Gastroesophageal sphincter (tissue), 3 donors: ENCODE measurements at regions not wholly inside any gene's neighbourhood (a gene's known extent, or its start where the extent isn't known, plus 50 kb on each side); places are given as distances from the start of the nearest gene placed in this dataset.

Experiments used
- CTCF ChIP-seq, 4 experiments: fragments of 200-600 bp in 2 of 4; fragments of 450-650 bp in 2 of 4; sonication (generic) in 1 of 4; IDR thresholded peaks; one replicate each; pipeline ENCODE4 v1.5.1; 2017 to 2019; ENCODE audit warnings: antibody characterized with exemption in 4 of 4, mild to moderate bottlenecking in 2 of 4, moderate library complexity in 2 of 4
- EP300 ChIP-seq: sonication (generic); formaldehyde crosslinking; IDR thresholded peaks from one replicate; pipeline ENCODE4 v1.6.1; 2017; ENCODE audit warnings: antibody characterized with exemption, mild to moderate bottlenecking
- POLR2A ChIP-seq, 2 donors: fragments of 450-650 bp; IDR thresholded peaks; one replicate each; pipeline ENCODE4 v1.6.1; 2017; ENCODE audit warnings: antibody characterized with exemption in 2 of 2, mild to moderate bottlenecking in 2 of 2, moderate library complexity in 1 of 2

DNA sequence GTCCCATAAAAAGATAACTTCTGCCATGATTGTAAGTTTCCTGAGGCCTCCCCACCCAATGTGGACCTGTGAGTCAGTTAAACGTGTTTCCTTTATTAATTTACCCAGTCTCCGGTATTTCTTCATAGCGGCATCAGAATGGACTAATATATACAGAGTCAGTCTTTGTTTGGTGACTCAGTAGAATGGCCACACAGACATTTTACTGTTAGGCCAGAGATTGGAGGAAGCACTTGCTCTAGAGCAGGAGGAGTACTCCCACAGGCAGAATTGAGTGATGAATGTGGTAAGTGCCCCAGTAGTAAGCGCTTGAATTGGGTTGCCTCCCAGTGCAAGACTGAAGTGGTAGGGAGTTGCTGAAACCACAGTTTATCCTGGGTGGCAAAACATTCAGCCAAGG lies 149.5 kb upstream of the SMIM30 start:
- TF ChIP-seq CTCF (IDR thresholded peaks at IDR 0.05) (no peak), EP300 (no peak), POLR2A (IDR thresholded peaks at IDR 0.05) (no peak)
